ENCODE measurements at regions not wholly inside any gene's neighbourhood (a gene's known extent, or its start where the extent isn't known, plus 50 kb on each side); places are given as distances from the start of the nearest gene placed in this dataset.

DNA sequence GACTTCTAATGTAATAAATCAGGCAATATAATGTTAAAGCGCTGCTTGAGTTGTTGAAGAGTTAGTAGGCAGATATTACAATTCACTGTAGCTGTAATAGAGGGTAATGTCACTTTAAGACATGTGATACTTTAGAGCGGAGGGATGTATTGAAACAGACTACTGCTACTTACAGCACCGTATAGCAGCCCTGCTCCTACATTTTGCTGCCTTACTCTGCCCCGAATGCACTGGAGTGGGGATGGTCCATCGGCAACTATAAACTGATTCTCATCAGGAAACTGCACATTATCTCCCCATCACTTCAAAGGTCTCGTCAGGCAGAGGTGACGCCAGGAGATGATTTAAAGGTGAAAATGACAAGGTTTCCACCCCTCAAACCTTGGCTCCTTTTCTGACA is 349.7 kb upstream of the SUCLG2 start:
- ATAC-seq (ENCODE audit: insufficient read depth, low FRiP score) (no peak), DNase-seq (no peak)
- H3K4me3 ChIP-seq = no peak overlapping the region
- TF ChIP-seq, protein P1, sequence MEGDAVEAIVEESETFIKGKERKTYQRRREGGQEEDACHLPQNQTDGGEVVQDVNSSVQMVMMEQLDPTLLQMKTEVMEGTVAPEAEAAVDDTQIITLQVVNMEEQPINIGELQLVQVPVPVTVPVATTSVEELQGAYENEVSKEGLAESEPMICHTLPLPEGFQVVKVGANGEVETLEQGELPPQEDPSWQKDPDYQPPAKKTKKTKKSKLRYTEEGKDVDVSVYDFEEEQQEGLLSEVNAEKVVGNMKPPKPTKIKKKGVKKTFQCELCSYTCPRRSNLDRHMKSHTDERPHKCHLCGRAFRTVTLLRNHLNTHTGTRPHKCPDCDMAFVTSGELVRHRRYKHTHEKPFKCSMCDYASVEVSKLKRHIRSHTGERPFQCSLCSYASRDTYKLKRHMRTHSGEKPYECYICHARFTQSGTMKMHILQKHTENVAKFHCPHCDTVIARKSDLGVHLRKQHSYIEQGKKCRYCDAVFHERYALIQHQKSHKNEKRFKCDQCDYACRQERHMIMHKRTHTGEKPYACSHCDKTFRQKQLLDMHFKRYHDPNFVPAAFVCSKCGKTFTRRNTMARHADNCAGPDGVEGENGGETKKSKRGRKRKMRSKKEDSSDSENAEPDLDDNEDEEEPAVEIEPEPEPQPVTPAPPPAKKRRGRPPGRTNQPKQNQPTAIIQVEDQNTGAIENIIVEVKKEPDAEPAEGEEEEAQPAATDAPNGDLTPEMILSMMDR (IDR thresholded peaks at IDR 0.05; ENCODE audit: control extremely low read depth, extremely low read depth) = no peak
- H3K36me3 ChIP-seq (ENCODE audit: control insufficient read depth in 4 of 4, insufficient read depth in 4 of 4, low read length in 4 of 4) = no peaks in the 10 kb centered on the region
- H3K9me3 ChIP-seq (ENCODE audit: control insufficient read depth in 4 of 4, insufficient read depth in 3 of 4, low read length in 3 of 4) = peaks cover 0 to 3% (median under 1%) of the 10 kb centered on the region in 4 donors
- WGBS, 2 donors = 34 to 39% methylated on average over 7 of the region's 7 CpGs
- no peak overlapping the region for H3K9ac ChIP-seq (ENCODE audit: insufficient read depth in 1 of 2, low read length in 2 of 2)
- H3K4me1 ChIP-seq (ENCODE audit: control insufficient read depth in 5 of 5, insufficient read depth in 5 of 5, low read length in 5 of 5) = peaks cover 0 to 6% (median 0%) of the 10 kb centered on the region in 5 donors
- no peak overlapping the region for H3K27ac ChIP-seq (ENCODE audit: low read depth in 1 of 2, low read length in 1 of 2)
- peaks cover 0 to 47% (median 37%) of the 10 kb centered on the region in 3 donors for H3K27me3 ChIP-seq (ENCODE audit: control insufficient read depth in 3 of 3, insufficient read depth in 3 of 3, low read length in 2 of 3)

DNA sequence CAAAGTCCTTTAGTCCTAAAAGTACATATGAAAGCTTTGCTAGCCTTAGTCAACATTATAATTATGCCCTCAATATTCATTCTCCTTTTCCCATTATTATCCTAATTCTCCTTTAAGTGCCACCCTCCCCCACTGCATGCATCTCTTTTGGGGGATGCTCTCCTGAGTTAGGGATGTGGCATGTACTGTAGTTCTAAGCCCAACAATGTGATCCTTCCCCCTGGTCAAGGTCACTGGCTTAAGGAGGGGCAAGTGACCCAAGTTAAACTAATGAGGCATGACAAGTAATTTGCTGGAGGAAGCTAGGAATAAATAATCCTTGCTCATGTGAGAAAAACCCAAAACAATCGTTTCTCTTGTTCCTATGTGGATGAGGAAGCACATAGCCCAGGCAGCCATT is 343.9 kb upstream of the SUCLG2 start:
- H3K4me1 ChIP-seq (ENCODE audit: control insufficient read depth in 5 of 5, insufficient read depth in 5 of 5, low read length in 5 of 5) = no peaks in the 10 kb centered on the region
- no peak overlapping the region for H3K27ac ChIP-seq (ENCODE audit: low read depth in 1 of 2, low read length in 1 of 2)
- no peak overlapping the region for H3K9ac ChIP-seq (ENCODE audit: insufficient read depth in 1 of 2, low read length in 2 of 2)
- WGBS, 2 donors = 54 to 63% methylated on average over 1 of the region's 1 CpG
- H3K4me3 ChIP-seq = no peak overlapping the region
- TF ChIP-seq, protein P1 (IDR thresholded peaks at IDR 0.05; ENCODE audit: control extremely low read depth, extremely low read depth) = no peak
- ATAC-seq (ENCODE audit: insufficient read depth, low FRiP score) = no peak
- no peak for DNase-seq
- H3K36me3 ChIP-seq (ENCODE audit: control insufficient read depth in 4 of 4, insufficient read depth in 4 of 4, low read length in 4 of 4) = no peaks in the 10 kb centered on the region
- H3K27me3 ChIP-seq (ENCODE audit: control insufficient read depth in 3 of 3, insufficient read depth in 3 of 3, low read length in 2 of 3) = peaks cover 0 to 4% (median 2%) of the 10 kb centered on the region in 3 donors
- peaks cover 0 to 3% (median under 1%) of the 10 kb centered on the region in 4 donors for H3K9me3 ChIP-seq (ENCODE audit: control insufficient read depth in 4 of 4, insufficient read depth in 3 of 4, low read length in 3 of 4)

DNA sequence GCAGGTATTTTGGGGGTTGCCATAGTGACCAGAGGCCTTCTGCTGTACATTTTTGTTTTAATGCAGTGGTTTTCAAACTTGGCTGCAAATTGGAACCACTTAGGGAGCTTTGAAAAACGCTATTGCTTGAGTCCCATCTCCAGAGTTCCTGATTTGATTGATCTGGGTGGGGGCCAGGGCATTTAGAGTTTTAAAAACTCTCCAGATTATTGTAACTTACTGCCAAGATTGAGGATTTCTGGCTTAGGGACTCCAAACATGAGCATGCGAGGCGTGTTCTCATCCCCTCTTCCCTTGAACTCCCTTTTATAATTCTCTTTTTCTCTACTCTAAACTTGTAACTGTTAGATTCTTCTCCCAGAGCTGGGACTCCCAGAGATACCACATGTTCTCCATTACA is 340.8 kb upstream of the SUCLG2 start:
- Histone ChIP-seq H3K4me3 (no peak overlapping the region), H3K36me3 (ENCODE audit: control insufficient read depth in 4 of 4, insufficient read depth in 4 of 4, low read length in 4 of 4) (no peaks in the 10 kb centered on the region), H3K27ac (ENCODE audit: low read depth in 1 of 2, low read length in 1 of 2) (no peak overlapping the region), H3K4me1 (ENCODE audit: control insufficient read depth in 5 of 5, insufficient read depth in 5 of 5, low read length in 5 of 5) (no peaks in the 10 kb centered on the region), H3K9me3 (ENCODE audit: control insufficient read depth in 4 of 4, insufficient read depth in 3 of 4, low read length in 3 of 4) (no peaks in the 10 kb centered on the region), H3K27me3 (ENCODE audit: control insufficient read depth in 3 of 3, insufficient read depth in 3 of 3, low read length in 2 of 3) (no peaks in the 10 kb centered on the region), H3K9ac (ENCODE audit: insufficient read depth in 1 of 2, low read length in 2 of 2) (no peak overlapping the region)
- DNase-seq (no peak), ATAC-seq (ENCODE audit: insufficient read depth, low FRiP score) (no peak)
- TF ChIP-seq, protein P1 (IDR thresholded peaks at IDR 0.05; ENCODE audit: control extremely low read depth, extremely low read depth) = no peak
- 53% methylated on average over 3 of the region's 3 CpGs for WGBS, 2 donors

GRCh38 chr3:67986706-67987105 is 332.3 kb upstream of the SUCLG2 start:
- Histone ChIP-seq H3K4me3 (no peak overlapping the region), H3K9me3 (ENCODE audit: control insufficient read depth in 4 of 4, insufficient read depth in 3 of 4, low read length in 3 of 4) (no peaks in the 10 kb centered on the region), H3K36me3 (ENCODE audit: control insufficient read depth in 4 of 4, insufficient read depth in 4 of 4, low read length in 4 of 4) (no peaks in the 10 kb centered on the region), H3K27ac (ENCODE audit: low read depth in 1 of 2, low read length in 1 of 2) (no peak overlapping the region), H3K27me3 (ENCODE audit: control insufficient read depth in 3 of 3, insufficient read depth in 3 of 3, low read length in 2 of 3) (no peaks in the 10 kb centered on the region), H3K4me1 (ENCODE audit: control insufficient read depth in 5 of 5, insufficient read depth in 5 of 5, low read length in 5 of 5) (peaks cover 0 to 1% (median 0%) of the 10 kb centered on the region in 5 donors), H3K9ac (ENCODE audit: insufficient read depth in 1 of 2, low read length in 2 of 2) (no peak overlapping the region)
- 86 to 88% methylated on average over 4 of the region's 4 CpGs for WGBS, 2 donors
- DNase-seq = no peak
- ATAC-seq (ENCODE audit: insufficient read depth, low FRiP score) = no peak
- TF ChIP-seq, protein P1 (IDR thresholded peaks at IDR 0.05; ENCODE audit: control extremely low read depth, extremely low read depth) = no peak
